HG03045 (cell line): ENCODE measurements at regions not wholly inside any gene's neighbourhood (a gene's known extent, or its start where the extent isn't known, plus 50 kb on each side); places are given as distances from the start of the nearest gene placed in this dataset.
"Not testable (repeated sequence)": the region's sequence is repeated elsewhere in the genome, so short reads cannot be mapped to it uniquely, and the experiment has no call there.

Experiments used
- ATAC-seq: cut with Tn5 transposase; IDR thresholded peaks from one replicate; pipeline ENCODE4 v1.9.1; 2021; ENCODE audit warnings: mild to moderate bottlenecking, moderate library complexity; ENCODE audit not compliant: unreplicated experiment

DNA sequence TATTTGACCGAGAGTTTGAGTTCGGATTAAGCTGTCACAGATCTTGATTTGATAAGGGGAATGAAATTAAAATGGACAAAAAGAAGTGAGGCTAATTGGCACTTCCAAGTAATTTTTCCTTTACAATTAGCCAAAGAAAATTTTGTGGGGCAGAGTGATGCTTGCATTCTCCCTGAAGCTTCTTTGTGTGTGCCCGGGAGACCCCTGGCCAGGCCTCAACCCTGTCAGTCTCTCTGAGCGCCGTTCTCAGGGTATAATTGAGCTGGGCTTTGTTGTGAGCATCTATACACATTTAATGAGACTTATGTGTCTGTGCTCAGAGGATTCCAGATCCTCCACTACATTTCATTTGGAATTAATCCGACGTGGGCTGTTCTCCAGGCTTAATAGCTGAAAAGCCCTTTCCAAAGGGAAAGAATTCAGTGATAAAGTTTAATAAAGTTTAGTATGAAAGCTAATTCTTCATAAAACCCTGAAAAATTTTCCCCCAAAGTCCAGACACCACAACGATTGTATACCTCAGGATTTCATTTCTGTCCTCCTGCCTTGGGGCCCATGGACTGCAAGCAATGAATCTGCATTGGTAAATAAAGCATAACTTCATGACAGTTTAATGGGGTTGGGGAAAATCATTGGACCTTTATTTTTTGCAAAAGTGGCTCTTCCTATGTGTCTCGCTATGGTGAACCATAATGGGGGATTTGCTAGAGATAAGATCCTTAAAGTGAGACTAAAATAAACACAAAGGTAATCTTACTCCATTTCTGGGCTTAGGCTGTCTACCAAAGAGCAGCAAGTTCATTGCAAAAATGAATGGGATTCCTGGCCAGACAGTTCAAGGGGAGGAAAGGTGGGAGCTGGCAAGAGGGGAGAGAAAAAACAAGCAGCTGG lies 292.6 kb downstream of the C12orf75 start:
- no peak for ATAC-seq

DNA sequence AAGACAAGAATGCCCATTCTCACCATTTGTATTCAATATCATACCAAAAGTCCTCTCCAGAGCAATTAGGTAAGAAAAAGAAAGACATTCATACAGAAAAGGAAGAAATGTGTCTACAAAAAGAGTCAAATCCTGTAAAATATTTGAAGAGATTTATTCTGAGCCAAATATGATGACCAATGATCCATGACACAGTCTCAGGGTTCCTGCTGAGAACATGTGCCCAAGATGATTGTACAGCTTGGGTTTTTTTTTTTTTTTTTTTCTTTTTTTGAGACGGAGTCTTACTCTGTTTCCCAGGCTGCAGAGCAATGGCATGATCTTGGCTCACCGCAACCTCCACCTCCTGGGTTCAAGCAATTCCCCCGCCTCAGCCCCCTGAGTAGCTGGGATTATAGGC lies 296.2 kb downstream of the C12orf75 start:
- no peak for ATAC-seq

DNA sequence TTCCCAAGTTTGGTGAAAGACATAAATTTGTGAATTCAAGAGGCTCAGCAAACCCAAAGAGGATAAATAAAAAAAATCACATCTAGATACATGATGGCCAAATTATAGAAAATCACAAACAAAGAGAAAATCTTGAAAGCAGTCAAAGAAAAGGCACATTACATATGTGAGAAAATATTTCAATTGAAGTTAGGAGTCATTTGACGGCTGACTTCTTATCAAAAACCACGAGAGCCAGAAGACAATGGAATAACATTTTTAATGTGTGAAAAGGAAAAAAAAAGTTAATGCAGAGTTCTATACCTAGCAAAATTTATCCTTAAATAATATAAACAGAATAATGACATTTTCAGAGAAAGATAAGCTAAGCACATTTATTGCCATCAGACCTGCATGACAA lies 307.0 kb downstream of the C12orf75 start:
- no peak for ATAC-seq

DNA sequence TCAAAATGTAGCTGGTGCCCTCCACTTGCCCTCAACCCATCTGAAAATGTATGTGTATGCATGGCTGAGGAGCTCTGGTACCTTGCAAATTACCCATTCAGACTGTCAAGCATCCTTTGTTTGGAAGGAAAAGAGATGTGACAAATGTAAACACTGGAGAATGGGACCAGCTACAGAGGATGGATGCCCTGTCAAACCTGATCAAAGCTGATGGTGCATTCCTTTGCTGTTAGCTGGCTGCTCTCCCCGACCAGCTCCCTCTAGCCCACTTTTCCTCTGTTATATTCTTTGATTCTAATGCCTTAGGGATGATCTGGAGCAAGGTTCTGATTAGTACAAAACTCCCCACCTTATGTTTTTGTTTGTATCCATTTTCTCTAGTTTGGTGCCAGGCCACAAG lies 310.3 kb downstream of the C12orf75 start:
- ATAC-seq = no peak

DNA sequence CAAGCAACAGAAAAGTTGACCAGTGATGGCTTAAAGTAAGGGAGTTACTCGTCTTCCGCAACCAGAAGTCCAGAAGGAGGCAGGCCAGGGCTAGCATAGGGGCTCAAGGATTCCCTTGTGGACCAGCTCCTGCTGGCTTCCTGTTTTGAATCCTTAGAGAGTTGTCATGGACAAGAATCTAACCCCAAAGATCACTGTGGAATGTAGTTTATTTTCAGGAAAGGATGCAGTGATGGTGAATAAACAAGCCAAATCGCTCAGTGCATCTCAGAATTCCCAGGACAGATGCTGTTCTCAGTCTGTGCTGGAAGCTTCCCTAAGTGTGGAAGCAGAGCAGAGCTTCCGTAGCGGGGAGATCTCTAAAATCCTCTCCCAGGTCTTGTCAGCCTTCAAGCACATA lies 311.3 kb downstream of the C12orf75 start:
- no peak for ATAC-seq

DNA sequence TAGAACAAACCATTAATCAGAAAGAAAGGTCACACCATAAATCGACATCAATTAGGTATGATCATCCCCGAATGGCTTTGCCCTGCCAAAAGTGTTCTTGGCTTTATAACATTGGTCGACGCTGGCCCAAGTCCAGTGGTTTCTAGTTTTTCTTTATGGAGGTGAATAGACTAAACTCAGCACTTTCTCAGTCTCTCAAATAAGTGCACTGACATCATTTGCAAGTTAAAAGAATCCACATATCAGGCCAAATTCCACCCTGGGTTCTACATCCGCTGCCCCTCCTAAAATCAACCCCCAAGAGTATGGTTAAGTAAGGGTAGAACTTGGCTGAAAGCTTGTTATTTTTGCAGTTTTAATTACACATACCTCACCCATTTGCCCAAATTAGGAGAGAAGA lies 314.3 kb downstream of the C12orf75 start:
- ATAC-seq = no peak

DNA sequence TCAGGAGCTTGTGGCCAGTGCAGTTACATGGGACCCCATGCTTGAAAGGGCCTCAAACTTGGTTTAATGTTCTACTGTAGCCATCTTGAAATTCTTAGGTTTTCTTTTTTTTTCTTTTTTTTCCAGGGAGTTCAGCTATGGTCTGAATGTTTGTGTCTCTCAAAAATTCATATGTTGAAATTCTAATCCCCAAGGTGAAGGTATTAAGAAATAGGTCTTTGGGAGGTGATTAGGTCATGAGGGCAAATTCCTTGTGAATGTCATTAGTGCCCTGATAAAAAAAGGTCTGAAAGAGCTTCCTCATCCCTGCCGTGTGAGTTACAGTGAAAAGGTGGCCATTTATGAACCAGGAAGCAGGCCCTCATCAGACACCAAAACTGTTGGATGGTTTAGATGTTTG lies 324.1 kb downstream of the C12orf75 start:
- ATAC-seq = no peak

DNA sequence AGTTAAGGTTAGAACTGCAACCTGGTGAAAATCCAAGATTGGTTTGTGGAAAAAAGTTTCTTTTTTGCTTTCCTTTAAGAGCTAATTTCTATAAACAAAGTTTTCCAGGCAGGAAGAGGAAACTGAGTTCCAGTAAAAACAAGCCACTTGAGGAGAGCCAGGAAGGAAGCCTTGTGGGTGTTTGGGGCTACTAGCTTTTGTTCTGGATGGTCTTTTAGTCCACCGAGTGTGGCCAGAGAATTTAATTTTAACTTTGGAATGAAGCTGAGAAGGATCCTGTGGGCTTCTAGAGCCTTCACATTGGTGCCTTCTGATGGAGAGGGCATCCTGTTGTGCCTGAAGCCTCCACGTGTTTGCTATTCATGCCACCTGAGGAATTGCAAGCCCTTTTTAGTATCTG lies 327.9 kb downstream of the C12orf75 start:
- ATAC-seq = no peak

DNA sequence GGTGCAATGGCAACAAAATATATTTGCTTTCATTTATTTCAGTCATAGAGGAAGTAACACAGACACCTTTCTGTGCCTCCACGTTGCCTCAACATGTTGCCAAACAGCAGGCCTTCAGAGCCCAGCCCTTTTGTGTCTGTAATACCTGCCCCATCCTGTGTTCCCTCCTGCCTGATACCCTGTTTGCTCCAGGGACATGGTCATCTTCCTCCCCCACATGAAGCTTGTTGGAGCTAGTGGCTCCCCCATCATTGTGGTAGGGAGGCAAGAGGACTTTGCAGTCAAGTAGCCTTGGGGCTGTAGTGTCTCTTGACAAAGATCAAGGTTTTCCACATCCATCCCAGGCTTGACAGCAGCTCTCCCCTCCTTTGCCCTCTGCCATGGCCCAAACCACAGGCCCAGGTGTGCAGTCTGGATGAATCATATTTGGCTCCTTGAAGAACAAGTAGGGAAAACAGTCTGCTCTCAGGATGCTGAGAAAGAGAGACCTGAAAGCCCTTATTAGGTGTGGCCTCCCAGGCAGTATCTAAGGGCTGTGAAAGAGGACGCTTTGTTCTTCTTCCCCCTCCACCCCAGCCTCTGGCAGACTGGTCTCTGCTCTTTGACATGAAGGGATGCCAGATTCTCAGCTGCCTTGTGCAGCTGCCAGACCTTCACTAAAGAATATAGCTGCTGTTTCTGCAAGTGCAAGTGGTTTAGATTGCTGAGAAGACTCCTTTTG lies 329.0 kb downstream of the C12orf75 start:
- ATAC-seq = no peak

DNA sequence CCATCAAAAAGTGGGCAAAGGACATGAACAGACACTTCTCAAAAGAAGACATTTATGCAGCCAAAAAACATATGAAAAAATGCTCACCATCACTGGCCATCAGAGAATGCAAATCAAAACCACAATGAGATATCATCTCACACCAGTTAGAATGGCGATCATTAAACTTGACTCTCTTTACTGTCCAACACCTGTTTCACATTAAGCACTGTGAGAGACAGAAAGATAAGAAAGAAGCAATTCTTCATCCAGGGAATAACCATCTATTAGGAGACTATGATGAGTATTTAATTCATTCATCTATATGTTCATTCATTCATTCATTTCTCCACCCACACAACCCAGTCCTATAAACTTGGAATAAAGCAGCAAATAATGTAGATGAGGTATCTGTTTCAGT lies 334.3 kb downstream of the C12orf75 start:
- ATAC-seq = not testable (repeated sequence)

DNA sequence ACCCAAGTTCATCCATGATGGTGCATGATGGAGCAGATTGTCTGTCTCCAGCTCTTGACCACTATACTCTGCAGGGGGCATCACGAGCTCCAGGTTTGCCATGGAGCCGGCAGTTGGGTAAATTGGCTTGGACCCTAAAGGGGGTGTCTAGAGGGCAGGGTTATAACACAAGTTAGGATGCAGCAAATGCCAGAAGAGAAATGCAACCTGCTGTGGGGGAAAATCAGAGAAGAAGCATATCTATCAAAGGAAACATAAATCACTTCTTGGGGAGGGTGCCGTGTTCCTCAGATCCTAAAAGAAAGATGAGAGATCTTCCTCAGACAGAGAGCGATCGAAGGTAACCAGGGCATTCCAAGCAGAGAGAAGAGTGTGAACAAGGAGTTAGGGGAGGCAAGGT lies 334.9 kb downstream of the C12orf75 start:
- no peak for ATAC-seq

DNA sequence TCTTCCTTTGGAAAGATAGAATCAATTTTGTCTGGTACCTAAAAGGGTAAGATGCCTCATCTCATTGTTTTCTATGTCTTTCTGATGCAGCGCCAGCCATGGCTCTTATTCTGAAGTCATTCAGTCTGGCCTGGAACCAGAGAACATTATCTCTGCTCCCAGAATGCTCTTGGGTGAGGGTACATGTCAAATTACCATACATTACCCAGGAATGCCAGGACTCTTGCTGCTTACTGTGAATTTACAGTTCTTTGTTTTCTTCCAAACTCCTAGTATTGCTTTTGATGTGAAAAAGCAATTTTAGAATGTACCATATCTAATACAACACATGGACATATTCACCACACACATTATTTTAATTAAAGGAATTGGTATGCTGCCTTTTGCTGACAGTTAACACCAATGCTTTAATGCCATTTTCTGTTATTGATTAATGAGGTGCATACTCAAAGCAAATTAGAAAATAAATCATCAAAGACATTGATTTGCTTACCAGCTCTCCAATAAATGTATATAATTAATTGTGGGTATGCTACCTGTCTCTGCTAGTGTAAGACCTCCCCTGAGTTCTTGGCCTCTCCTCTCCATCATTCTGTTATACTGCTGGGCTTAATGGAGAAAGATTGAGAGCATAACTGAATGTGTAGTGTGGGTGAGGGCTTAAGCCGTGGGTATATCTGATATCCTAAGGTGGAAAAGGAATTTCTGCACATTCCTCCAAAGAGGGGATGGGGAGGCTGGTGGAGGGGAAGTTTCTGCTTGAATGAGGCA lies 337.7 kb downstream of the C12orf75 start:
- ATAC-seq = no peak

DNA sequence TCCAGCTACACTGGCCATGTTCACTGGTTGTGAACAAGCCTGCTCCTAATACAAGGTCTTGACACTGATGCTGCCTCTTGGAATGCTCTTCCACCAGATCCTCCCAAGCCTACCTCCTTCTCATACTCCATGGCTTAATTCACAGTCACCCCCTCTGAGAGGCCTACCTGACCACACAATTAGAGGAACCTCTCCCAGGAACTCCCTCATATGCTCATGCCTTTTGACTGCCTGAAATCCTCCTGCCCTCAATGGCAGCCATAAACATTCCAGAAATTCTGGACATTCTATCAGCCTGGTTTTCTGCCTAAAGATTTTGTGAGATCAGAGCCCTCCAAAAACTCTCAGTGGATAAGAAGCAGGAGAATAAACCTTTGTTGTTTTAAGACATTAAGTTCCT lies 340.2 kb downstream of the C12orf75 start:
- ATAC-seq = no peak

DNA sequence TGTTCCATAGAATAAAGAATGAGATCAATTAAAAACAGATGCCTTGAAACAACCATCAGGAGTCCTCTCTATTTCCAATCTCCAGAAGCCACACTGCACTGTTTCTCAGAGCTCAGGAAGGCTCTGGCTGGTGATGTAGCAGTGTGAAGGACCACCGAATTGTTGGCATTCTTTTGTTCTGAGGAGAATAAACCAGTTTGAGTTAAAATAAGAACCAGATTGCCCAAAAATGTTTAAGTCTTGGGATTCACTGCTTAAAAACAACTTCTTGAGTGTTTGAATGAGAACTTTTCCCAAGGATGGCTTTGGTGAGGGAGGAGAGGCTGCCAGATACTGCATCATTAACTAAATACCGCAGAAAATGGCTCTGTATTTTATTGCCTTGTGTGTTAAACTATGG lies 341.2 kb downstream of the C12orf75 start:
- ATAC-seq = no peak

DNA sequence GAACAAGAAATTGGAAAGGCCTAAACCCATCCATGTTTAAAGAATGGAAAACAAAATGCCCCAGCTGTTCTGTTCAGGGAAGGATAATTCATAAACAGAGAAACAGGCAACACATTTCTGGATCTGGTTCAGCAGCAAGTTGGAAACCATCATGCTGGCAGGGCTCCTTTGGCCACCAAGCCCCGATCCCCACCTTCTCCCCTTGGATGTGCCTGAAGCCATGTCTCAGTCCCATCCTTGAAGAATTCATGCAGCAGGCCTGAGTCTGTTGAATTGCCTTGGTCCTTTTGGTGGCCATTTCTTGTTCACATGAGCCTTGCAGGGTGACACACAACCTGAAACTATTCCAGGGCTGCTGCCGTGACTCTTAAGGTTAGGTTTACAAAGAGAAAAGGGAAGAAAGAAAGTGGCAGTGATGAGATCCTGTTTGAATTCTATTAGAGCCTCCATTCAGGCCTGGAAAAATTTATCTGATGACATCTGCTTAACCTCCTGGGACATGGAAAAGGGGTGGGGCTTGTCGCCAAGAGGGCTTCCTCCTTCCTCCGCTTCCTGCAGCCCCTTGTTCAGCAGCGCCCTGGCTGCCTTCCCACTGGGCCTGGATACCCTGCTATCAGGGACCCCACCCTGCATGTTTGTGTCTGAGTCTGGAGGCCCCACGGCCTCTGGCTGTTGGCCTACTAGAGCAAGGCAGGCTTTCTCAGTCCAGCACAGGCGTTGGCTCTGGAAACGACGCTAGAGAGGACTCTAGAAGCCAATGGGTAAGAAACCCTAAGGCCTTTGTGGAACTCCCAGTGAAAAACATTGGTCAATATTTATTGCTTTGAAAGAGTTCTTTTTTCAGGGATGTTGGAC lies 341.9 kb downstream of the C12orf75 start:
- ATAC-seq = no peak

DNA sequence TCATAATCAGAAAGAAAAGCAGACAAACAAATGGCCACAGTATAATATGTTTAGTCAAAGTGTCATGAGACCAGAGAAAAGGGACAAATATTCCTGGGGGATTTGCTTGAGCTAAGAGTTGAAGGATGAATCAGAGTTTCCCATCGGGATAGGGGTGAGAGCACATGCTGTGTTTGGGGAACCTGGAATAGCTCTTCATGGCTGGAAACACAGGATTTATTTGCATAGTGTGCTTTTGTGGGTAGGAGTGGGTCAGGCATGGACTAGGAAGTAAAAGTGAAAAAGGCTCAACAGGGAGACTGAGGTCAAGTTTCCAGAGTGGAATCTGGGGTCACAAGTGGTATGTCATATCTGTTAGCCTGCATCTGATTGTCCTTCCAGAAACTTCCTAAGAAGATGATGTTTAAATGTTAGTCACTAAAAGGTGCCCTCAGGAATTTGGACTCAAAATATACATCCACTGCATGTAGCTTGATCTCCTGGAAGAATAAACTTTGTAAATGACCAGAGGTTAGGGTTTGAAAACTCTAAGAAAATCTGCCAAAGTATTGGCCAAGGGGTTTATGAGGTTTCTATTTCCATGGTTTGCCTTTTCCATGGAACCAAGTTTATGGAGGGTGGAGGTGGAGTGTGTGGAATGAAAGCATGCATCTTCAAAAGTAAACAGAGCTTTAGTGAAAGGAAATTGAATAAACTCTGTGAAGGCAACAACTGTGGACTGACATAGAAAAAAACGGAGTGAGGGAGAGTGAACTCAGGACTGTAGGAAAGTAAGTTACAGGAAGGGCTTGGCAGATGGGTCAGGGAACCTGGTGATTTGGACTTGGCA lies 344.6 kb downstream of the C12orf75 start:
- no peak for ATAC-seq

DNA sequence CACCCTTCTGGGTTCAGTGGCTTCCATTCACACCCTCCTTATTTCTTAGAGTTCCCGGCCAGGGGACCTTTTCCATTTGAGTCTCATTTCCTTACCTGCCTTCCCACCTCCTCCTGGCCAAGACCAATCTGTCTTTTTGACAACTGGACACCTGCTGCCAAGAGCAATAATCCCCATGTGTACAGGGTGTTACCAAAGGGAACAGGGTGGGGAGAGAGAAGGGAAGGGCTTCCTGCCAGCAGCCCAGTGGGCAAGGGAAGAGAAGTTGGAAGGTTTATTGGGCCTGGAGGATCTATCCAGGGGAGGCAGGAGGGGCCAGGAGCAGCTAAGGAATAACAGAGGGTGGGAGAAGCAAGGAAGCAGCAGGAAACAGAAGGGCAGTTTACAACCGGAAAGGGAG lies 346.2 kb downstream of the C12orf75 start:
- ATAC-seq = no peak

DNA sequence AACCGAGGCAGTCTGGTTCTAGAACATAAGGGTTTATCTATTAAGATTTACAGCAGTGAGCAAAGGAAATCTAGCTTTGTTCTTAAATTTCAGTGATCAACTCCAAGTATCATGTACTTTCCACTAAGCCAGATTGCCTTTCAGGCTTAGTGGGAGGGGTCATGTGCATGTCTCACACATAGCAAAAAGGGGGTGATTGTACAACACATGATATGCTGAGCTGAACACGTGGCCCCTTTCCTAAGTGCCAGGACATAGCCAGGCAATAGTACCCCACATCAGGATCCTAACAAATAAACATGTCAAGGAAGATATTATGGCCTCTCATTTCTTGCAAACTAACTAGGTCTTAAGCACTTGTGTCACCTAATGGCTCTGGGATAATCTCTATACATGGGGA lies 347.2 kb downstream of the C12orf75 start:
- ATAC-seq = no peak

DNA sequence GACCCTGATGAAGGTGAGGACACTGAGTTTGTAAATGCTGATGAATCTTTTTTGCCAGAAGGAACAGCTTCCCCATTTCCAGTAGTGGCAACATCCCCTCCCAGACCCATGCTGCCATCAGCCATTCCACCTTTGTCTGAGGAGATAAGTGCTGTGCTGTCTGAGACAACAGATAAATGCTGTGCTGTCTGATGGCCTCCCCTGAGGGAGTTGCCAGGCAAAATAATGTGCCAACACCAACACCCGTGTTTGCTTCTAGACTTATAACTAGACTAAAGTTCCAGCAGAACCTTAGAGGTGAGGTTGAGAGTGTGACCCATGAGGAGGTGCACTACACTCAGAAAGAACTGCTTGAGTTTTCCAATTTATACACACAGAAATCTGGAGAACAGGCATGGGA lies 349.5 kb downstream of the C12orf75 start:
- ATAC-seq = no peak

DNA sequence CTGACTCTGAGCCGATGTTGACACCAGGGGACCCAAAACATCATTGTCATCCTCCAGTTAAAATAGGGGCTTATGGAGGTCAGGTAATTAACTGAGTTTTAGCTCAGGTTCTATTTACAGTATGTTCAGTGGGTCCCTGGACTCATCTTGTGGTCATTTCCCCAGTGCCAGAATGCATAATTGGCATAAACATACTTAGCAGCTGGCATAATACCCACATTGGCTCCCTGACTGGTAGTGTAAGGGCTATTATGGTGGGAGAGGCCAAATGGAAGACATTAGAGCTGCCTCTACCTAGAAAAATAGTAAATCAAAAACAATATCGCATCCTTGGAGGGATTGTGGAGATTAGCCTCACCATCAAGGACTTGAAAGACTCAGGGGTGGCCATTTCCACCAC lies 350.9 kb downstream of the C12orf75 start:
- no peak for ATAC-seq
